ENCODE measurements at regions not wholly inside any gene's neighbourhood (a gene's known extent, or its start where the extent isn't known, plus 50 kb on each side); places are given as distances from the start of the nearest gene placed in this dataset.

DNA sequence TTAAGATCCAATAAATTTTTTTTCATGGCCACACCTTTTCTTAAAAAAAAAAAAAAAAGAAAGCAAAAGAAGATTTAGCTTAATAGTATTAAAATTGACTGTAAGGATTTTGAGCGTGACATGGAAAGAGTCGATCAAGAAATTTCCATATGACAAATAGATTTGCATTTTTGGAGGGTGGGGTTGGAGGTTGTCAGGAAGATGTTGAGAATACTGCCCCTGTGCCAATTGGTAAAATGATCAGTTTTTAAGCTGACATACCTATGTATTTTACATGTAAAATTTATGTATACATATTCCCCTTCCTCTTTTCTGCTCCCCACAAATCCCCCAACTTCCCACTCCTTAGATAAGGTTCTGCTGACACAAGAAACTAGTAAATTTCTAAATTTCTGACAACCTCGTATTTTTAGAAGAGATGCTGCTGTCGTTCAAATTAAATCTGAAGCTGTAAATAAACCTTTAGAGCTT, 520.9 kb downstream of the CD83 start:
- H3K36me3 ChIP-seq, result no peaks in the 10 kb centered on the region
- no peaks in the 10 kb centered on the region for H3K9me3 ChIP-seq
- H3K4me1 ChIP-seq, result peaks cover 0 to 31% of the 10 kb centered on the region in 2 donors
- H3K27ac ChIP-seq, result peak overlapping the region; percentile 79 to 84
- peak overlapping the region in 1 of 2 donors; percentile 37 for H3K4me3 ChIP-seq
- no peak for DNase-seq (ENCODE audit: low spot score)
- H3K27me3 ChIP-seq, result no peaks in the 10 kb centered on the region
- TF ChIP-seq, protein P1, sequence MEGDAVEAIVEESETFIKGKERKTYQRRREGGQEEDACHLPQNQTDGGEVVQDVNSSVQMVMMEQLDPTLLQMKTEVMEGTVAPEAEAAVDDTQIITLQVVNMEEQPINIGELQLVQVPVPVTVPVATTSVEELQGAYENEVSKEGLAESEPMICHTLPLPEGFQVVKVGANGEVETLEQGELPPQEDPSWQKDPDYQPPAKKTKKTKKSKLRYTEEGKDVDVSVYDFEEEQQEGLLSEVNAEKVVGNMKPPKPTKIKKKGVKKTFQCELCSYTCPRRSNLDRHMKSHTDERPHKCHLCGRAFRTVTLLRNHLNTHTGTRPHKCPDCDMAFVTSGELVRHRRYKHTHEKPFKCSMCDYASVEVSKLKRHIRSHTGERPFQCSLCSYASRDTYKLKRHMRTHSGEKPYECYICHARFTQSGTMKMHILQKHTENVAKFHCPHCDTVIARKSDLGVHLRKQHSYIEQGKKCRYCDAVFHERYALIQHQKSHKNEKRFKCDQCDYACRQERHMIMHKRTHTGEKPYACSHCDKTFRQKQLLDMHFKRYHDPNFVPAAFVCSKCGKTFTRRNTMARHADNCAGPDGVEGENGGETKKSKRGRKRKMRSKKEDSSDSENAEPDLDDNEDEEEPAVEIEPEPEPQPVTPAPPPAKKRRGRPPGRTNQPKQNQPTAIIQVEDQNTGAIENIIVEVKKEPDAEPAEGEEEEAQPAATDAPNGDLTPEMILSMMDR (IDR thresholded peaks at IDR 0.05), result no peak

DNA sequence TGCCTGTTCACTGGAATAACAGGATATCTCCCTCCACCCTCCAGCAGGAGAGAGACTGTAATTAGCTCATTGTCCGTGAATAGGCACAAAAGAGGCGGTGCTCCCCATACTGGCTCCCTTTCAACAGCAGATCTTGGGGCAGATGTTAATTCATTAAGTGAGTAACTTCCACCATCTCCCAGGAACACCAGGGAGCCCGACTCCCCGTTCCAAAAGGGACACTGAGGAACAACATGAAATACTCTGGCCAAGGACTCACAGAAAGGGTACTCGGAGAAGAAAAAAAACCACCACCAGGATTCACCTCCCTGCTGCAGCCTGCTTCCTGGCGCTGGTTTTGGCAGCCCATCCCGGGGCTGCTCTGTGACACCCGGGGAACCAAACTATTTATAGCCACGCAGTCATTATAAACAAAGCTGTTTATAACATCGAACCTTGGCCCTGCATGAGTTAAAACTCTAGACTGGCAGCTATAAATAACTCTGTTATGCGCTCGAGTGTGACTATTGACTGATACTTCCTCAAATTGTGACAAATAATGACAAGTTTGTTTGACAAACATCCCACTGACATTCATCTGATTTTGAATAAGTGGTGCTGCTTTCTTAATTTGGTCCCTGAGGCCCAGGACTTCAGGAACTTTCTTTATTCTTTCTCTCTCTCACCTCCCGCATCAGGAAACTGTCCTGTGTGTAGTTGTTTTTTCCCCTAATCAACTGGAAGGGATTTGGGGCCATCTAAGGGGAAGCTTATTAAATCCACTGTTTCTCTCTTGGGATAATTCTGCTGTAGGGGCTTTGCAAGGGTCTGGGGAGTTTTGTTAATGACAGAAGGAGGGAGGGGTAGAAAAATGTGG, 521.6 kb downstream of the CD83 start:
- H3K4me3 ChIP-seq, result peak overlapping the region; percentile 9 to 37
- no peaks in the 10 kb centered on the region for H3K36me3 ChIP-seq
- DNase-seq (ENCODE audit: low spot score), result peak; percentile 61
- TF ChIP-seq, protein P1 (IDR thresholded peaks at IDR 0.05), result no peak
- no peaks in the 10 kb centered on the region for H3K27me3 ChIP-seq
- H3K27ac ChIP-seq, result peak overlapping the region; percentile 79 to 84
- H3K4me1 ChIP-seq, result peaks cover 0 to 31% of the 10 kb centered on the region in 2 donors
- no peaks in the 10 kb centered on the region for H3K9me3 ChIP-seq

DNA sequence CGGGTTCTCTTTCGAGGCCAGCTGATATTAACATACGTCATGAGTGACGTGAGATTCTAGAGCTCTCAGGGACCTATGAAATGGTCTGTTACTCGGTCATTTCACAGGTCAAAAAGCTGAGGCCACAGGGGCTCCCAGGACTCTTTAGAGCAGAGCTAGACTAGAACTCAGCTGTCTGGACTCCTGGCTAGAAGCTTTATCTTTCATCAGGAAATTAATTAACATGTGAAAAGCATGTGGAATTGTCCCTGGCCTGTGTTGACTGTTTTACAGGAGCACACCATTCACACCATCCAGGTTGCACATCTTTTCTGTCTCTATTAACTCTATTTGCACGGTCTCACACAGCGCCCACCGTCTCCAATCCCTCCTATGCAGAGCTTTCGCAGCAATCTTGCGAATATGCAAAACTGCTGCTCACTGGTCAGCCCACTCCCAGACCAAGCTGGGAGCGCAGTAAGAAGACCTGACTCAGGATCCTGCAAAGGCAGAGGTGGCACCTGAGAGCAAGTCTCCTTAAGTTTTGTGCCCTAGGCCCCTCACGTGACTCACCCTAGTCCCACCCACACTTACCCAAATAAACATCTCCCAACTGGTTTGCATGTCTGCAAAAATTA, 522.5 kb downstream of the CD83 start:
- Histone ChIP-seq H3K27me3 (no peaks in the 10 kb centered on the region), H3K4me1 (peaks cover 0 to 31% of the 10 kb centered on the region in 2 donors), H3K4me3 (no peak overlapping the region), H3K27ac (peak overlapping the region; percentile 79 to 84), H3K36me3 (no peaks in the 10 kb centered on the region), H3K9me3 (no peaks in the 10 kb centered on the region)
- TF ChIP-seq, protein P1 (IDR thresholded peaks at IDR 0.05), result no peak
- DNase-seq (ENCODE audit: low spot score), result no peak

DNA sequence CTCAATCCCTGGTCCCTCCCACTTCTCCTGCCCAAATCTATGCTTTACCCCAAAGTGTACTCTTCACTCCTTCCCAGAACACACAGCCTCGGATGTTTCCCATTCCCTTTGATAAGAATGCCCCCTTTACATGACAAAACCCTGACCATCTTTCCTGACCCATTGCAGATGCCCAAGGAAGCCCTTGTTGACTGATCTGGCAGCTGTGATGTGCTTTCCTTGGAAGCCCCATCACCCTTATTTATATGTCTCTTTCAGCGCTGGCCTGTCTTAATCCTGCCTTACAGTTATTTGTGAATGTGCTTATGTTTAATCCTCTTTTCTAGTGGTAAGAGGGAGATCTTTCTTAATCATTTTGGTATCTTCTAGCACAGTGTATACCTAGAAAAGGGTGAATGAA, 523.1 kb downstream of the CD83 start:
- Histone ChIP-seq H3K27me3 (no peaks in the 10 kb centered on the region), H3K4me1 (peaks cover 0 to 31% of the 10 kb centered on the region in 2 donors), H3K4me3 (no peak overlapping the region), H3K36me3 (no peaks in the 10 kb centered on the region), H3K9me3 (no peaks in the 10 kb centered on the region), H3K27ac (peak overlapping the region; percentile 17 to 79)
- DNase-seq (ENCODE audit: low spot score), result no peak
- TF ChIP-seq, protein P1 (IDR thresholded peaks at IDR 0.05), result no peak

DNA sequence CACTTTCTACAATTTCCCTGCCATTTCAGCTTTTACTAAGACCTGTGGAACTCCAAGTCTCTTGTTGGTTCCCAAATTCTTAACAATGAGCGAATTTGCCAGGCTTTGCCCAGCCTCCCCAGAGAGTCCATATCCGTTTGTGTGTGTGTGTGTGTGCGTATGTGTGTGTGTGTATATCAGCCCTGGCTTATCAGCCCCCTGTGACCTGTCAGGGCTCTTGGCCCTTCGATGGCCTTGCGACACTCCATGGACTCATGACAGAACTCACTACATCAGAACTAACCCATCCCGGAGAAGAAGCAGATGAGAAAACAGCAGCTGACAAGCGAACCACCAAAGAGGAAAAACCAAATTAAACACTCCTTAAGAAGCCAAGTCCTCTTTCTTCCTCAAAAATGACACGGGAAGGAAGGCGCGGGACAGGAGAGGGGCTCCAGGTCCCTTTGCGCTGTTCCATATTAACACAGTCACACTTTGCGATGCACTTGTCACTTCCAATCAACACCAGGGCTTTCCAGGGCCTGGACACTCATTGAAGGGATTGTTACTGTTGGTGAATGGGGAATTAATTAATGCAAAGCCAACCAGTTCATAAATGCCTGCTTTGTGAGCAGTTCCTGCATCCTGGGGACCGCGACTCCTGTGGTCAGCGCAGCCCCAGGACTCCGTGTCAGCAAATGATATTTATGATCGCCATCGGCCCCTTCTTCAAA, 524.0 kb downstream of the CD83 start:
- Histone ChIP-seq H3K36me3 (no peaks in the 10 kb centered on the region), H3K9me3 (no peaks in the 10 kb centered on the region), H3K27me3 (no peaks in the 10 kb centered on the region), H3K27ac (peak overlapping the region; percentile 17 to 79), H3K4me1 (peaks cover 0 to 31% of the 10 kb centered on the region in 2 donors), H3K4me3 (no peak overlapping the region)
- DNase-seq (ENCODE audit: low spot score), result no peak
- TF ChIP-seq, protein P1 (IDR thresholded peaks at IDR 0.05), result no peak

Data from right atrium auricular region (tissue), 2 donors.